ENCODE measurements at regions not wholly inside any gene's neighbourhood (a gene's known extent, or its start where the extent isn't known, plus 50 kb on each side); places are given as distances from the start of the nearest gene placed in this dataset.

GRCh38 chr13:84131249-84131648 is 249.0 kb upstream of the SLITRK1 start:
- no peak for DNase-seq (ENCODE audit: extremely low read depth, low read depth)
- no peak for TF ChIP-seq CTCF (IDR thresholded peaks at IDR 0.05; ENCODE audit: low read depth, low read length)

GRCh38 chr13:84130495-84131114 is 248.3 kb upstream of the SLITRK1 start:
- no peak for DNase-seq (ENCODE audit: extremely low read depth, low read depth)

GRCh38 chr13:84129966-84130365 is 247.7 kb upstream of the SLITRK1 start:
- no peak for DNase-seq (ENCODE audit: extremely low read depth, low read depth)
- no peak for TF ChIP-seq CTCF (IDR thresholded peaks at IDR 0.05; ENCODE audit: low read depth, low read length)

More at GRCh38 chr13:84130495-84131114, 248.3 kb upstream of the SLITRK1 start:
- TF ChIP-seq CTCF (IDR thresholded peaks at IDR 0.05; ENCODE audit: low read depth, low read length), result no peak

GRCh38 chr13:84127597-84128128 is 245.4 kb upstream of the SLITRK1 start:
- no peak for DNase-seq (ENCODE audit: extremely low read depth, low read depth)
- TF ChIP-seq CTCF (IDR thresholded peaks at IDR 0.05; ENCODE audit: low read depth, low read length), result no peak

GRCh38 chr13:84126671-84127171 is 244.4 kb upstream of the SLITRK1 start:
- TF ChIP-seq CTCF (IDR thresholded peaks at IDR 0.05; ENCODE audit: low read depth, low read length), result no peak
- no peak for DNase-seq (ENCODE audit: extremely low read depth, low read depth)

- no peak for DNase-seq (ENCODE audit: extremely low read depth, low read depth)
- no peak for TF ChIP-seq CTCF (IDR thresholded peaks at IDR 0.05; ENCODE audit: low read depth, low read length)
These were observed 239.2 kb upstream of the SLITRK1 start for GRCh38 chr13:84121456-84121855.

GRCh38 chr13:84118839-84119409 is 236.7 kb upstream of the SLITRK1 start:
- no peak for TF ChIP-seq CTCF (IDR thresholded peaks at IDR 0.05; ENCODE audit: low read depth, low read length)
- DNase-seq (ENCODE audit: extremely low read depth, low read depth), result no peak

Measured in AG09319 (cell line).